ENCODE measurements at regions not wholly inside any gene's neighbourhood (a gene's known extent, or its start where the extent isn't known, plus 50 kb on each side); places are given as distances from the start of the nearest gene placed in this dataset.

- intact Hi-C loops (cut with micrococcal nuclease) = no loop called here
Measured at GRCh38 chr6:134510920-134511319, 193.0 kb upstream of the SGK1 start.

- intact Hi-C loops (cut with micrococcal nuclease) = no loop called here
Measured at GRCh38 chr6:134510142-134510541, 192.2 kb upstream of the SGK1 start.

- intact Hi-C loops (cut with micrococcal nuclease) = no loop called here
Measured at GRCh38 chr6:134508862-134509498, 191.1 kb upstream of the SGK1 start.

- intact Hi-C loops (cut with micrococcal nuclease) = no loop called here
Measured at GRCh38 chr6:134506162-134506561, 188.2 kb upstream of the SGK1 start.

GRCh38 chr6:134503585-134504281 is 185.8 kb upstream of the SGK1 start:
- intact Hi-C loops (cut with micrococcal nuclease) = no loop called here

GRCh38 chr6:134502614-134503549 is 185.0 kb upstream of the SGK1 start:
- intact Hi-C loops (cut with micrococcal nuclease) = no loop called here

GRCh38 chr6:134495890-134496248 is 178.0 kb upstream of the SGK1 start:
- intact Hi-C loops (cut with micrococcal nuclease) = no loop called here

- intact Hi-C loops (cut with micrococcal nuclease) = no loop called here
Measured at GRCh38 chr6:134495203-134495889, 177.4 kb upstream of the SGK1 start.

- intact Hi-C loops (cut with micrococcal nuclease) = no loop called here
Measured at GRCh38 chr6:134493789-134494188, 175.9 kb upstream of the SGK1 start.

GRCh38 chr6:134491477-134491876 is 173.6 kb upstream of the SGK1 start:
- intact Hi-C loops (cut with micrococcal nuclease) = no loop called here

- intact Hi-C loops (cut with micrococcal nuclease) = no loop called here
Measured at GRCh38 chr6:134482593-134483270, 164.8 kb upstream of the SGK1 start.

GRCh38 chr6:134481966-134482365 is 164.1 kb upstream of the SGK1 start:
- intact Hi-C loops (cut with micrococcal nuclease) = no loop called here

GRCh38 chr6:134480593-134480992 is 162.7 kb upstream of the SGK1 start:
- intact Hi-C loops (cut with micrococcal nuclease) = no loop called here

GRCh38 chr6:134478764-134479399 is 161.0 kb upstream of the SGK1 start:
- intact Hi-C loops (cut with micrococcal nuclease) = no loop called here

GRCh38 chr6:134477991-134478635 is 160.2 kb upstream of the SGK1 start:
- intact Hi-C loops (cut with micrococcal nuclease) = no loop called here

- intact Hi-C loops (cut with micrococcal nuclease) = no loop called here
Measured at GRCh38 chr6:134474955-134475354, 157.0 kb upstream of the SGK1 start.

- intact Hi-C loops (cut with micrococcal nuclease) = no loop called here
Measured at GRCh38 chr6:134472661-134473060, 154.7 kb upstream of the SGK1 start.

GRCh38 chr6:134472046-134472445 is 154.1 kb upstream of the SGK1 start:
- intact Hi-C loops (cut with micrococcal nuclease) = no loop called here

GRCh38 chr6:134470457-134470975 is 152.6 kb upstream of the SGK1 start:
- intact Hi-C loops (cut with micrococcal nuclease) = no loop called here
